Upper lobe of right lung (tissue), 1 donor: ENCODE measurements at regions not wholly inside any gene's neighbourhood (a gene's known extent, or its start where the extent isn't known, plus 50 kb on each side); places are given as distances from the start of the nearest gene placed in this dataset.

Experiments
- ATAC-seq: fragments of 200-7000 bp; cut with Tn5 transposase; one replicate; pipeline ENCODE4 v1.9.1; 2020; ENCODE audit warnings: mild to moderate bottlenecking, moderate library complexity
- DNase-seq: peaks from one replicate; pipeline ENCODE4 v3.0.0-alpha.2; 2020
- H3K27ac ChIP-seq: fragments of 200-600 bp; one replicate; pipeline ENCODE4 v1.8.0; 2022
- H3K27me3 ChIP-seq: fragments of 200-600 bp; one replicate; pipeline ENCODE4 v1.8.0; 2022; ENCODE audit warnings: mild to moderate bottlenecking
- H3K36me3 ChIP-seq: fragments of 200-600 bp; one replicate; pipeline ENCODE4 v1.8.0; 2022
- H3K4me1 ChIP-seq: fragments of 200-600 bp; one replicate; pipeline ENCODE4 v1.8.0; 2022
- H3K4me3 ChIP-seq: fragments of 200-600 bp; one replicate; pipeline ENCODE4 v1.8.0; 2022; ENCODE audit warnings: mild to moderate bottlenecking
- H3K9me3 ChIP-seq: fragments of 200-600 bp; one replicate; pipeline ENCODE4 v1.8.0; 2022
- intact Hi-C: fragments of 100-400 bp; cut with DNase I; formaldehyde crosslinking; loops from one replicate; pipeline ENCODE4 v1.11.0; 2022
- TF ChIP-seq, protein P1 (sequence below): fragments of 200-600 bp; IDR thresholded peaks from one replicate; pipeline ENCODE4 v1.8.0; 2022; ENCODE audit warnings: antibody characterized with exemption
- donor health status: DM: no; HTN: yes; CAD: no; lungs with severe emphysema.

DNA sequence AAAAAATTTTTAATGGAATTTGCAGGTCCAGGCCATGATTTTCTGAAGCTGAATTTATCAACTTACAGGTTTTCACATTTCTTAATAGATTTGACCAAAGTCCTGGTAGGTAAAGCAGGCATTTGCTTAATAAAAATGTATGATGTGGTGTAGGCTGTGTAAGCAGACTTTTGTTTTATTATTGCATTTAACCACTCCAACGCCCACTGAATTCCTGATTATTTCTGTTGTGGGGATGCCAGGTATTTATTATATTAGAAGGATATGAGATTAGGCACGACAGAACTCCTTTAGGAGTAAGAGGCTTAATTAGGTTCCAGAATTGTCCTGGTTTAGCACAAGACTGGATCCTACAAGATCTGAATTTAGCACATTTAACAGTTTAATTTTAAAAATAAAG, 111.1 kb downstream of the ADCYAP1 start:
- no peak for ATAC-seq
- TF ChIP-seq, protein P1, sequence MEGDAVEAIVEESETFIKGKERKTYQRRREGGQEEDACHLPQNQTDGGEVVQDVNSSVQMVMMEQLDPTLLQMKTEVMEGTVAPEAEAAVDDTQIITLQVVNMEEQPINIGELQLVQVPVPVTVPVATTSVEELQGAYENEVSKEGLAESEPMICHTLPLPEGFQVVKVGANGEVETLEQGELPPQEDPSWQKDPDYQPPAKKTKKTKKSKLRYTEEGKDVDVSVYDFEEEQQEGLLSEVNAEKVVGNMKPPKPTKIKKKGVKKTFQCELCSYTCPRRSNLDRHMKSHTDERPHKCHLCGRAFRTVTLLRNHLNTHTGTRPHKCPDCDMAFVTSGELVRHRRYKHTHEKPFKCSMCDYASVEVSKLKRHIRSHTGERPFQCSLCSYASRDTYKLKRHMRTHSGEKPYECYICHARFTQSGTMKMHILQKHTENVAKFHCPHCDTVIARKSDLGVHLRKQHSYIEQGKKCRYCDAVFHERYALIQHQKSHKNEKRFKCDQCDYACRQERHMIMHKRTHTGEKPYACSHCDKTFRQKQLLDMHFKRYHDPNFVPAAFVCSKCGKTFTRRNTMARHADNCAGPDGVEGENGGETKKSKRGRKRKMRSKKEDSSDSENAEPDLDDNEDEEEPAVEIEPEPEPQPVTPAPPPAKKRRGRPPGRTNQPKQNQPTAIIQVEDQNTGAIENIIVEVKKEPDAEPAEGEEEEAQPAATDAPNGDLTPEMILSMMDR = no peak
- H3K27me3 ChIP-seq = no peaks in the 10 kb centered on the region
- H3K27ac ChIP-seq = no peak overlapping the region
- H3K4me1 ChIP-seq = peaks cover 14% of the 10 kb centered on the region
- H3K9me3 ChIP-seq = no peaks in the 10 kb centered on the region
- intact Hi-C loops = no loop called here
- H3K36me3 ChIP-seq = no peaks in the 10 kb centered on the region
- H3K4me3 ChIP-seq = no peak overlapping the region
- no peak for DNase-seq

DNA sequence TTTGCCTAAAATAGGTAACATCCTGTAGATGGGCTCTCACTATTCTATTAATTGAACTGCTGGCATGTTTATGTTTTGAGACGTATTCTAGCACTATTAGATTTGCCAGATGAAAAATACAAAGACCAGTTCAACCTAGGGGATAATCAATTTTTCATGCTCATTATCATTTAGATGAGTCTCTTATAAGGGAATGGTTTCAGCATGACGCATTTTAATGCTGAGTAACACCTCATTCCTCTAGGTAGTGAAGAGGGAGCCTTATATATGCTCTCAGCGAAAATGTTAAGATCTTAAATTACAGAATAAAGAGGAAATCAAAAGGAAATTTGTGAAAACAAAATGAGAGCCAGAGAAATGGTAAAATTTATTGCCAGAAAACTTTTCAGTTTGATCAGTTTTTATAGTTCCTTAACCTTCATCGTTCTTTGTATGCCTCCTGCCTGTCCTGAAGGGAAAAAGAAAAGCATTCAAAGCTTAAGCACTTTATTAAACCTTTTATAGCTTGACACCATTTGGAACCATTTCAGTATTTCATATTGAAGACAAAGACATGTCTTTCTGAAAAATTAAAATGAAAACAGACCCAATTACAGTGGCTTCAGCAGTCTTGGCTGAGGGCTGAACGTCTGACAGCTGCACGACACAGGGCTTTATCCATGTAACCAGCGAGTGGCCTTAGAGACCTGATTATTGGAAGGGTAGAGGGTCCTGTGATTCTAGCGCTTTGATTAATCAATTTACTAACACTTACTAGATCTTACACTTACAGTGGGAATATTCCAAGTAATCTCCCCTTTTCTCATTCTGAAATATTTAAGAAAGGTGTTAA, 112.8 kb downstream of the ADCYAP1 start:
- Histone ChIP-seq H3K4me3 (no peak overlapping the region), H3K36me3 (no peaks in the 10 kb centered on the region), H3K27me3 (no peaks in the 10 kb centered on the region), H3K9me3 (no peaks in the 10 kb centered on the region), H3K27ac (no peak overlapping the region), H3K4me1 (peaks cover 14% of the 10 kb centered on the region)
- ATAC-seq = no peak
- DNase-seq = no peak
- TF ChIP-seq, protein P1 = no peak
- intact Hi-C loops = no loop called here

DNA sequence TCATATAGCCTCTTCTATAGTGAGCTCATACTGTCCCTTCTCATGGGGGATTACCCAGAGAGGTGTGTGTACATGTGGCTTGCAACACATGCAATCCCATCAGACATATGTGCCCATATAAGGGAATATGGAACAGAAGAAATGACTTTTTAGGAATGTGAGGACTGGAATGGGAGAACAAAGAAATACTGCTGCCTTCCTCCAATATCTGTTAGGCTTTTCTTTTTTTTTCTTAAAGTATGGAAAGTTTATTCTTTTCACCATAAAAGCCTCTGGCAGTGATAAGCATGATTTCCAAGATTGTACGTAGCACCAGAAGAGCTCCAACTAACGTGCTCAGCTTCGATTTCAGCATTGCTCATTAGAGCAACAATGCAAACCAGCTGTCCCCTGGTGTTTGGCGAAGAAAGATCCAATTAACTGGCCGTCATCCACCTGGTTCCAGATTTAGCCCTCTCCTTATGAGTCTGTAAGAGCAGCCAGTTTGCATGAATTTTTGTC, 113.6 kb downstream of the ADCYAP1 start:
- Histone ChIP-seq H3K36me3 (no peaks in the 10 kb centered on the region), H3K4me3 (no peak overlapping the region), H3K4me1 (peaks cover 14% of the 10 kb centered on the region), H3K9me3 (no peaks in the 10 kb centered on the region), H3K27me3 (no peaks in the 10 kb centered on the region), H3K27ac (no peak overlapping the region)
- no peak for ATAC-seq
- TF ChIP-seq, protein P1 = no peak
- intact Hi-C loops = no loop called here
- DNase-seq = no peak

DNA sequence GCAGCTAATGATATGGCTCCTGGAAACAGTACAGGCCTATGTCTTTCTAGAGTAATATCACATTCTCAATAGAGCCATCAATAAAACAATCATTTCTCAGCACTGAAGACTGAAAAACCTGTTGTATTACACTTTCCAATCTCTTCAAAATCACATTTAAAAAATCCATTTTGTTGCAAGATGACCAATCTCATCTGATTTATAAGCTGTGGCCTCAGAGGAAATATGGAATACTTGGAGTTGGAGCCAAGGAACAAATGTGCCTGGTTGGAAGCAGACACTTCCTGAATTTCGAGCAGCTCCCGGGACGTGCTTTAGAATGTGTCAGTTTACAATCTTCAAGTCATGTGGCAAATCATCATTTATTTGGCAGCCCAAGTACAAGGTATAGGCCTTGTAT, 114.5 kb downstream of the ADCYAP1 start:
- Histone ChIP-seq H3K27ac (no peak overlapping the region), H3K4me1 (peaks cover 14% of the 10 kb centered on the region), H3K4me3 (no peak overlapping the region), H3K36me3 (no peaks in the 10 kb centered on the region), H3K27me3 (no peaks in the 10 kb centered on the region), H3K9me3 (no peaks in the 10 kb centered on the region)
- TF ChIP-seq, protein P1 = no peak
- ATAC-seq = no peak
- intact Hi-C loops = no loop called here
- DNase-seq = no peak

DNA sequence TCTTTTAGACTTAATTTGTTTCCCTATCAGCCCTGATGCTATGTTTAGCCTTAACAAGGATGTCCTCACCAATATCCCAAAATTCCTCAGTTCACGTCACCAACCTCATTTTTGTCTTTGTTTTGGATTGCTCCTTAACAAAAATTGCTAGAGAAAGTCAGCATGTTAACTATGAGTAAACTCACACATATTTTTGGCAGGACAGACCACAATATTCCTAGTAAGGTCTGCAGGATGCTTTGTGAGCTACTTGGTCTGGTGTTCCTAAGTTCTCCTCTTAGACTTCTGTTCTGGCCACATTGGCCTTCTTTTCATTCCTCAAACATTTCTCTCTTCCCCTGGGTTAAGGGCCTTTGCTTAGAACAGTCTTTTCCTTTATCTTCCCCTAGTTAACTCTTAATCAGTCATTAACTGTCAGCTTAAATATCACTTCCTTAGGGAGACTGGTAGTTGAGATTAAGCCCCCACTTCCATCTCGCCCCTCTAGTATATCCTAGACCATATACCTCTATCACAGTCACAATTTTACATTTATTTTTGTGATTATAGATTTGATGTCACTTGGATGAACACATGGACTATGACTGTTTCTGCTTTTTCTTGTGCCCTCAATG, 116.2 kb downstream of the ADCYAP1 start:
- Histone ChIP-seq H3K27ac (no peak overlapping the region), H3K4me1 (peaks cover under 1% of the 10 kb centered on the region), H3K27me3 (no peaks in the 10 kb centered on the region), H3K9me3 (no peaks in the 10 kb centered on the region), H3K36me3 (no peaks in the 10 kb centered on the region), H3K4me3 (no peak overlapping the region)
- ATAC-seq = no peak
- DNase-seq = no peak
- intact Hi-C loops = no loop called here
- TF ChIP-seq, protein P1 = no peak
